H1 (cell line): ENCODE measurements at regions not wholly inside any gene's neighbourhood (a gene's known extent, or its start where the extent isn't known, plus 50 kb on each side); places are given as distances from the start of the nearest gene placed in this dataset.

Source experiments
- CTCF ChIA-PET: fragments of 300-600 bp; sonication (Branson Sonifier 250); formaldehyde crosslinking; loops from one replicate; lab custom pipeline; 2021; ENCODE audit not compliant: partially characterized antibody; lab: Charles Lee
- POLR2A ChIA-PET: fragments of 300-600 bp; sonication (Branson Sonifier 250); formaldehyde crosslinking; loops from one replicate; lab custom pipeline; 2021; ENCODE audit warnings: inconsistent platforms; ENCODE audit not compliant: partially characterized antibody; lab: Charles Lee
- DNase-seq, 2 experiments: peaks; one replicate each; pipeline versions ENCODE4 v3.0.0 to v3.0.0-alpha.2; 2010 to 2022; ENCODE audit warnings: low spot score in 2 of 2, low read depth in 1 of 2, mixed read lengths in 1 of 2
- FAIRE-seq: peaks from 2 replicates; lab custom pipeline; 2011; peaks lifted over from hg19 to GRCh38; lab: Jason Lieb, UNC
- H2AFZ ChIP-seq: 2 replicates; pipeline ENCODE4 v1.8.1; 2012; ENCODE audit warnings: low read length, inconsistent platforms
- H2AK5ac ChIP-seq: 2 replicates; pipeline ENCODE4 v1.6.1; 2013; ENCODE audit warnings: low read depth, low read length
- H2BK120ac ChIP-seq: replicated peaks from 2 replicates; pipeline ENCODE3; 2013; ENCODE audit warnings: low read depth, low read length, inconsistent platforms
- H2BK12ac ChIP-seq: 2 replicates; pipeline ENCODE4 v1.6.1; 2013; ENCODE audit warnings: low read depth, low read length
- H2BK15ac ChIP-seq: 2 replicates; pipeline ENCODE4 v1.6.1; 2013; ENCODE audit warnings: low read length
- H2BK20ac ChIP-seq: 2 replicates; pipeline ENCODE4 v1.6.1; 2013; ENCODE audit warnings: low read length
- H2BK5ac ChIP-seq: 2 replicates; pipeline ENCODE4 v1.6.1; 2013; ENCODE audit warnings: low read depth, low read length
- H3K14ac ChIP-seq: 2 replicates; pipeline ENCODE4 v1.6.1; 2013; ENCODE audit warnings: inconsistent platforms; ENCODE audit not compliant: insufficient read length
- H3K18ac ChIP-seq: 2 replicates; pipeline ENCODE4 v1.6.1; 2013; ENCODE audit warnings: low read length; ENCODE audit errors: extremely low read depth
- H3K23ac ChIP-seq: 2 replicates; pipeline ENCODE4 v1.6.1; 2013; ENCODE audit warnings: inconsistent platforms; ENCODE audit not compliant: insufficient read length
- H3K23me2 ChIP-seq: 2 replicates; pipeline ENCODE4 v1.6.1; 2013; ENCODE audit warnings: low read depth, low read length
- H3K27ac ChIP-seq: 2 replicates; pipeline ENCODE4 v1.6.1; 2011; ENCODE audit warnings: low read depth, low read length, inconsistent platforms
- H3K27me3 ChIP-seq, 4 experiments: replicated peaks in 1 of 4; 1 replicate in 1 of 4; 2 replicates in 3 of 4; pipeline versions ENCODE4 v1.6.1 to v1.8.1; 2011 to 2013; ENCODE audit warnings: low read length in 3 of 4, mild to moderate bottlenecking in 3 of 4, inconsistent platforms in 2 of 4, mixed read lengths in 2 of 4, moderate library complexity in 1 of 4; ENCODE audit not compliant: control insufficient read depth in 3 of 4, insufficient read depth in 3 of 4; ENCODE audit errors: extremely low read depth in 1 of 4
- H3K36me3 ChIP-seq, 4 experiments: 2 replicates each; pipeline versions ENCODE4 v1.6.1 to v1.8.1; 2011 to 2013; ENCODE audit warnings: mild to moderate bottlenecking in 4 of 4, low read length in 3 of 4, moderate library complexity in 2 of 4, control low read depth in 1 of 4, inconsistent platforms in 1 of 4; ENCODE audit not compliant: insufficient read depth in 4 of 4, control insufficient read depth in 2 of 4
- H3K4ac ChIP-seq: replicated peaks from 2 replicates; pipeline ENCODE3; 2013; ENCODE audit warnings: low read length, low read depth, mixed read lengths, inconsistent platforms; ENCODE audit not compliant: insufficient read length
- H3K4me1 ChIP-seq, 4 experiments: replicated peaks in 1 of 4; 1 replicate in 1 of 4; 2 replicates in 3 of 4; pipeline versions ENCODE4 v1.6.1 to v1.8.1; 2011 to 2013; ENCODE audit warnings: low read length in 3 of 4, inconsistent platforms in 2 of 4, mixed read lengths in 1 of 4; ENCODE audit not compliant: insufficient read depth in 4 of 4, control insufficient read depth in 3 of 4
- H3K4me2 ChIP-seq, 2 experiments: 2 replicates each; pipeline versions ENCODE4 v1.6.1 to v1.8.1; 2011 to 2013; ENCODE audit warnings: low read depth in 2 of 2, low read length in 2 of 2, control low read depth in 1 of 2, inconsistent platforms in 1 of 2, mild to moderate bottlenecking in 1 of 2; ENCODE audit not compliant: insufficient read depth in 1 of 2
- H3K4me3 ChIP-seq, 4 experiments: fragments of 200-600, 300-600 bp in 1 of 4; sonication (generic), shearing (Covaris generic), sonication (Bioruptor Twin) in 1 of 4; 2 replicates each; pipeline versions ENCODE4 v1.5.1 to v1.8.1; 2011 to 2016; ENCODE audit warnings: low read length in 4 of 4, low read depth in 3 of 4, control low read depth in 2 of 4, inconsistent platforms in 2 of 4, mild to moderate bottlenecking in 2 of 4, mixed read lengths in 1 of 4, moderate library complexity in 1 of 4; ENCODE audit not compliant: insufficient read depth in 2 of 4; ENCODE audit errors: extremely low read depth in 1 of 4
- H3K56ac ChIP-seq: replicated peaks from 2 replicates; pipeline ENCODE3; 2013; ENCODE audit warnings: low read depth, mild to moderate bottlenecking, mixed read lengths, low read length, inconsistent platforms; ENCODE audit not compliant: insufficient read length
- H3K79me1 ChIP-seq: 2 replicates; pipeline ENCODE4 v1.6.1; 2013; ENCODE audit warnings: low read depth, low read length, control low read depth
- H3K79me2 ChIP-seq, 2 experiments: 2 replicates each; pipeline versions ENCODE4 v1.6.1 to v1.8.1; 2012 to 2013; ENCODE audit warnings: low read length in 2 of 2, mild to moderate bottlenecking in 2 of 2, inconsistent platforms in 1 of 2; ENCODE audit not compliant: insufficient read depth in 2 of 2, control insufficient read depth in 1 of 2
- H3K9ac ChIP-seq, 4 experiments: replicated peaks in 1 of 4; 1 replicate in 1 of 4; 2 replicates in 3 of 4; pipeline versions ENCODE4 v1.6.1 to v1.8.1; 2011 to 2013; ENCODE audit warnings: low read depth in 3 of 4, low read length in 3 of 4, control low read depth in 2 of 4, mild to moderate bottlenecking in 2 of 4, moderate library complexity in 2 of 4, inconsistent platforms in 1 of 4; ENCODE audit errors: extremely low read depth in 1 of 4
- H3K9me3 ChIP-seq, 2 experiments: 2 replicates each; pipeline versions ENCODE4 v1.6.1 to v1.8.1; 2012 to 2013; ENCODE audit warnings: mild to moderate bottlenecking in 2 of 2, moderate library complexity in 2 of 2, control low read depth in 1 of 2, inconsistent platforms in 1 of 2, low read depth in 1 of 2, low read length in 1 of 2, mixed read lengths in 1 of 2; ENCODE audit not compliant: insufficient read depth in 2 of 2
- H4K20me1 ChIP-seq, 2 experiments: replicated peaks in 1 of 2; 2 replicates each; pipeline versions ENCODE3 to v1.8.1; 2011 to 2013; ENCODE audit warnings: inconsistent platforms in 2 of 2, low read length in 2 of 2, mild to moderate bottlenecking in 1 of 2; ENCODE audit not compliant: insufficient read depth in 2 of 2, control insufficient read depth in 1 of 2
- H4K5ac ChIP-seq: 2 replicates; pipeline ENCODE4 v1.6.1; 2013; ENCODE audit warnings: low read length, low read depth, mixed read lengths, inconsistent platforms; ENCODE audit not compliant: insufficient read length
- H4K8ac ChIP-seq: 2 replicates; pipeline ENCODE4 v1.8.0; 2013; ENCODE audit warnings: mild to moderate bottlenecking, moderate library complexity, low read length, inconsistent platforms; ENCODE audit not compliant: insufficient read depth; ENCODE audit errors: extremely low read depth
- H4K91ac ChIP-seq: replicated peaks from 2 replicates; pipeline ENCODE3; 2013; ENCODE audit warnings: low read length, mixed read lengths, inconsistent platforms; ENCODE audit not compliant: insufficient read length
- CHD2 ChIP-seq: IDR thresholded peaks from 2 replicates; pipeline ENCODE4 v1.6.1; 2012; ENCODE audit warnings: low read length, improper control_type of control experiment
- CTCF ChIP-seq, 3 experiments: IDR thresholded peaks; 1 replicate in 2 of 3; 2 replicates in 1 of 3; pipeline versions ENCODE4 v1.5.1 to v1.6.1; 2011; ENCODE audit warnings: low read length in 3 of 3, mild to moderate bottlenecking in 3 of 3, inconsistent platforms in 2 of 3, low read depth in 1 of 3, moderate library complexity in 1 of 3; ENCODE audit not compliant: insufficient read depth in 1 of 3; ENCODE audit errors: control extremely low read depth in 1 of 3
- KDM5A ChIP-seq: fragments of 200-600 bp; IDR thresholded peaks from 2 replicates; pipeline ENCODE4 v1.7.1; 2012; ENCODE audit warnings: mild to moderate bottlenecking, low read length, inconsistent platforms, mixed read lengths
- MAX ChIP-seq: IDR thresholded peaks from 2 replicates; pipeline ENCODE4 v1.6.1; 2012; ENCODE audit warnings: inconsistent platforms
- RAD21 ChIP-seq, 2 experiments: IDR thresholded peaks in 1 of 2; conservative IDR thresholded peaks in 1 of 2; 2 replicates each; pipeline ENCODE4 v1.6.1; 2011; ENCODE audit warnings: low read depth in 2 of 2, low read length in 2 of 2, improper control_type of control experiment in 1 of 2, inconsistent platforms in 1 of 2, mild to moderate bottlenecking in 1 of 2, moderate library complexity in 1 of 2
- WGBS, 2 experiments: shearing (Covaris generic) in 1 of 2; methylation state at CpG; one replicate each; pipeline versions ENCODE4 v1.1.6 to v1.1.7; 2013 to 2015; ENCODE audit warnings: low lambda C conversion rate in 2 of 2, mixed read lengths in 2 of 2, inconsistent platforms in 1 of 2, low coverage in 1 of 2, missing lambda C conversion rate in 1 of 2; ENCODE audit not compliant: insufficient replicate concordance in 2 of 2, insufficient coverage in 1 of 2, insufficient read length in 1 of 2; ENCODE audit errors: extremely low coverage in 1 of 2, missing lambda C conversion rate in 1 of 2; 5-methylcytosine and 5-hydroxymethylcytosine counted together

GRCh38 chr17:78294776-78295175, 63.3 kb downstream of the TMEM235 start:
- Histone ChIP-seq H3K4me1 (no peaks in the 10 kb centered on the region; a peak in 2 of 7 replicates), H3K79me2 (no peaks in the 10 kb centered on the region), H4K91ac (no peak overlapping the region), H3K56ac (no peak overlapping the region), H2BK15ac (0 out of 2 replicates have a peak overlapping the region, but pooled peaks have one; percentile 61), H4K5ac (no peak overlapping the region), H2AFZ (no peak overlapping the region), H3K4me2 (no peak overlapping the region), H2BK12ac (0 out of 2 replicates have a peak overlapping the region, but pooled peaks have one; percentile 50), H2AK5ac (no peak overlapping the region), H3K36me3 (no peaks in the 10 kb centered on the region), H4K8ac (no peak overlapping the region), H3K27ac (no peak overlapping the region), H3K23me2 (peaks cover 3% of the 10 kb centered on the region; the same call in 1 of the 2 replicates), H3K9me3 (no peaks in the 10 kb centered on the region), H3K79me1 (no peaks in the 10 kb centered on the region), H2BK120ac (no peak overlapping the region), H3K14ac (no peak overlapping the region), H3K4ac (no peak overlapping the region), H2BK20ac (0 out of 2 replicates have a peak overlapping the region, but pooled peaks have one; percentile 13), H3K9ac (no peak overlapping the region), H4K20me1 (peaks cover 0 to 2% of the 10 kb centered on the region in 2 experiments)
- CTCF ChIA-PET, result interaction anchor here (1.1 kb wide), 2 partner anchors 71 to 127 kb away, joined by 3 read pairs; no protein-coding TSS in a partner anchor
- 89% methylated on average over 15 of the region's 15 CpGs; no CpG with 5 or more reads in 1 of the 2 experiments for WGBS, 2 experiments
- POLR2A ChIA-PET, result interaction anchor here (1.0 kb wide), 1 partner anchor 31 kb away, joined by 3 read pairs; no protein-coding TSS in a partner anchor
- TF ChIP-seq CTCF (IDR thresholded peaks at IDR 0.05; ENCODE audit: control extremely low read depth in 1 of 3, insufficient read depth in 1 of 3, low read depth in 1 of 3, low read length in 3 of 3), result no peak
- TF ChIP-seq KDM5A, result no peak
- TF ChIP-seq RAD21 (IDR thresholded peaks at IDR 0.05 in 1 of 2, conservative IDR thresholded peaks at IDR 0.05 in 1 of 2; ENCODE audit: low read depth in 2 of 2, low read length in 2 of 2), result no peak
- TF ChIP-seq CHD2, result no peak
- TF ChIP-seq MAX, result no peak
- TF ChIP-seq, all 59 proteins: peak for 0
- DNase-seq (no peak), FAIRE-seq (no peak)
- Histone ChIP-seq H3K23ac (no peak overlapping the region), H3K4me3 (no peak overlapping the region), H3K27me3 (no peaks in the 10 kb centered on the region), H2BK5ac (peak overlapping the region; percentile 52; the same call in 1 of the 2 replicates), H3K18ac (peak overlapping the region; percentile 32; the same call in 1 of the 2 replicates)
